Left ventricle myocardium inferior (tissue), 1 donor: ENCODE measurements at regions not wholly inside any gene's neighbourhood (a gene's known extent, or its start where the extent isn't known, plus 50 kb on each side); places are given as distances from the start of the nearest gene placed in this dataset.

Experiments
- DNase-seq: peaks from one replicate; pipeline ENCODE4 v3.0.0-alpha.2; 2020
- H3K27ac ChIP-seq: fragments of 200-600 bp; replicated peaks from 2 replicates; pipeline ENCODE4 v1.8.0; 2021
- H3K27me3 ChIP-seq: fragments of 200-600 bp; 2 replicates; pipeline ENCODE4 v1.8.0; 2021; ENCODE audit warnings: low read depth
- H3K36me3 ChIP-seq: fragments of 200-600 bp; 2 replicates; pipeline ENCODE4 v1.8.0; 2021
- H3K4me1 ChIP-seq: fragments of 200-600 bp; 2 replicates; pipeline ENCODE4 v1.8.0; 2021
- H3K4me3 ChIP-seq: fragments of 200-600 bp; 2 replicates; pipeline ENCODE4 v1.8.0; 2021; ENCODE audit warnings: mild to moderate bottlenecking, moderate library complexity
- H3K9me3 ChIP-seq: fragments of 200-600 bp; replicated peaks from 2 replicates; pipeline ENCODE4 v1.8.0; 2021
- intact Hi-C: fragments of 100-400 bp; cut with micrococcal nuclease; formaldehyde crosslinking; loops from one replicate; pipeline ENCODE4 v1.11.0; 2022
- TF ChIP-seq, protein P1 (sequence below): fragments of 200-600 bp; IDR thresholded peaks from 2 replicates; pipeline ENCODE4 v1.8.0; 2021; ENCODE audit warnings: antibody characterized with exemption, mild to moderate bottlenecking, borderline replicate concordance
- donor health status: DM: no; HTN: yes; CAD: no; lungs with severe emphysema.

DNA sequence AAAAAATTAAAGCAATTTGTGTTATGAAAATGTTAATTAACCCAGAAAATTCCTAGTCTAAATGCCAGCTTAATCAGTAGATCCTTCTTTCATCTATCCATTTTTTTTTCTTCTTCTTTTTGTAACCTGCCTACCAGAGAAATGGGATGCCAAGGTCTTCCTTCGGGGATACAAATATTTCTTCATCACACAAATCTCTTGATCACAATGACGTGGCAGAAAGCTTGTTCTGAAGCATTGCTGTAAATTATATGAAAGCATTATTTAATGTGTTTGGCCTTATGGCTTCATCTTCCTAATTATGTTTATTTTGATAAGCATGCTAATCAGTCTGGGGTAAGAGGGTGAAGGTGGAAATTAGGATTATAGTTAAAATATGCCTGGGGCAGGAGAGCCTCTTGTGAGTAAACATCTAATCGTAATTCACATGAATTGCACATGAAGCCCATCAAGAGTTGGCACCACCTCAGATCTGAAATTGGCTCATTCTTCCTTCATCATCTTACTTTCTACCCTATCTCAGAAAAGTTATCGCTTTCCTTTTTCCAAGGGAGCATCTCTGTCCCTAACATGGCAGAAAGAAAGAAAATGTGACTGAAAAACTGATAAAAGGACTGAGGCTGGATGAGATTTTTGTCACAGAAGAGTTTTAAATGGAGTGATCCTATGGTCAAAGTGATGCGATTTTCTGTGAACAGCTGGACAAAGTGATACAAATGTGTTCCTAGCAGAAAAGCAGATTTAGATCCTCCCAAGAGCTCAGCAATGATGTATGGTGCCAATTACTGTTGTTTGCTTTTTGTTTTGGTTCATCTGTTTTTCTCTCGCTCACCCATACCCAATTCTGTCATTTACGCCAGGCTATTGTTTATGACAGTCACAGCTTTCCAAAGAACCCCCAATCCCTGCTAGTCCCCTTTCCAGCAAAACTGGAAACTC is 76.9 kb upstream of the PMAIP1 start:
- intact Hi-C loops, result loop anchor here (2.0 to 5.0 kb wide), 2 partner anchors 191 to 364 kb away; no protein-coding TSS in a partner anchor

DNA sequence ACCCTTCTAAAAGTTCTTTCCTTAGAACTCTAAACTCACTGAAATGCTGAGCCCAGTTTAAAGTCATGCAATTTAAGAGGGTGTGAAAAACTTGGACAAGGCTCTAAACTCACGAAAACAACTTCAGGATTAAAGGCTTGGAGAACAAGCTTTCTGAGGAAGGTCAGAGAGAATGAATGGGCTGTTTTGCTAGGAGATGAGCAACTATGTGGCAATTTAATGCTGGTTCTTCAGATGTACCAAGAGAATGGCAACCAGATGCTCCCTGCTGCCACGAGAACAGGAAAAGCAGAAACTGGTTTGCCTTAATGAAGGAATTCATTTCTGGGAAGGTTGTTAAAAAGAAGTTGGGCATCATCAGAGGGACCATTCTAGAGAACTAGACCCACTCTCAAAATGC is 77.8 kb upstream of the PMAIP1 start:
- DNase-seq, result no peak
- Histone ChIP-seq H3K36me3 (no peaks in the 10 kb centered on the region), H3K27ac (no peak overlapping the region), H3K27me3 (peaks cover 31% of the 10 kb centered on the region), H3K9me3 (no peaks in the 10 kb centered on the region), H3K4me1 (no peaks in the 10 kb centered on the region), H3K4me3 (no peak overlapping the region)
- TF ChIP-seq, protein P1, sequence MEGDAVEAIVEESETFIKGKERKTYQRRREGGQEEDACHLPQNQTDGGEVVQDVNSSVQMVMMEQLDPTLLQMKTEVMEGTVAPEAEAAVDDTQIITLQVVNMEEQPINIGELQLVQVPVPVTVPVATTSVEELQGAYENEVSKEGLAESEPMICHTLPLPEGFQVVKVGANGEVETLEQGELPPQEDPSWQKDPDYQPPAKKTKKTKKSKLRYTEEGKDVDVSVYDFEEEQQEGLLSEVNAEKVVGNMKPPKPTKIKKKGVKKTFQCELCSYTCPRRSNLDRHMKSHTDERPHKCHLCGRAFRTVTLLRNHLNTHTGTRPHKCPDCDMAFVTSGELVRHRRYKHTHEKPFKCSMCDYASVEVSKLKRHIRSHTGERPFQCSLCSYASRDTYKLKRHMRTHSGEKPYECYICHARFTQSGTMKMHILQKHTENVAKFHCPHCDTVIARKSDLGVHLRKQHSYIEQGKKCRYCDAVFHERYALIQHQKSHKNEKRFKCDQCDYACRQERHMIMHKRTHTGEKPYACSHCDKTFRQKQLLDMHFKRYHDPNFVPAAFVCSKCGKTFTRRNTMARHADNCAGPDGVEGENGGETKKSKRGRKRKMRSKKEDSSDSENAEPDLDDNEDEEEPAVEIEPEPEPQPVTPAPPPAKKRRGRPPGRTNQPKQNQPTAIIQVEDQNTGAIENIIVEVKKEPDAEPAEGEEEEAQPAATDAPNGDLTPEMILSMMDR, result no peak
- intact Hi-C loops, result loop anchor here (2.0 to 5.0 kb wide), 2 partner anchors 190 to 363 kb away; no protein-coding TSS in a partner anchor

More for the DNA sequence above, 76.9 kb upstream of the PMAIP1 start:
- Histone ChIP-seq H3K4me3 (no peak overlapping the region), H3K4me1 (no peaks in the 10 kb centered on the region), H3K9me3 (no peaks in the 10 kb centered on the region), H3K36me3 (no peaks in the 10 kb centered on the region), H3K27me3 (peaks cover 25% of the 10 kb centered on the region), H3K27ac (no peak overlapping the region)
- TF ChIP-seq, protein P1, result no peak
- DNase-seq, result no peak

DNA sequence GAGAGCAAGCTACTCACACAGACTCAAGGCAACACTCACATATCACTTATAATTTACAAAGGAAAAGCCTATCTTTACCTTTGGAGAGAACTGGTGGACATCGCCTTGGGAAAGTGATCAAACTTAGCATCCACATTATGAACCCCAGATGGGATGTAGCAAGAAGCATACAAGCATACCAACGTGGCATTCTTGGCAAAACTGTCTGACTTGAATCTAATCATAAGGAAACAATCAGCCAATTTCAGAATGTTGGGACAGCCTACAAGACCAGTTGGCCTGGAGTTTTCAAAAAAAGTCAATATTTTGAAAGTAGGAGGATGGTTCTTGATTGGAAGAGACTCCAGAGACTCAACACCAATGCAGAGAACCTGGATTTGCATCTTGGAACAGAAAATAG is 79.1 kb upstream of the PMAIP1 start:
- DNase-seq, result no peak
- Histone ChIP-seq H3K9me3 (no peaks in the 10 kb centered on the region), H3K27me3 (peaks cover 31% of the 10 kb centered on the region), H3K4me3 (no peak overlapping the region), H3K36me3 (no peaks in the 10 kb centered on the region), H3K27ac (no peak overlapping the region), H3K4me1 (no peaks in the 10 kb centered on the region)
- intact Hi-C loops, result loop anchor here (5.0 kb wide), 1 partner anchor 188 kb away; no protein-coding TSS in a partner anchor
- TF ChIP-seq, protein P1, result no peak

DNA sequence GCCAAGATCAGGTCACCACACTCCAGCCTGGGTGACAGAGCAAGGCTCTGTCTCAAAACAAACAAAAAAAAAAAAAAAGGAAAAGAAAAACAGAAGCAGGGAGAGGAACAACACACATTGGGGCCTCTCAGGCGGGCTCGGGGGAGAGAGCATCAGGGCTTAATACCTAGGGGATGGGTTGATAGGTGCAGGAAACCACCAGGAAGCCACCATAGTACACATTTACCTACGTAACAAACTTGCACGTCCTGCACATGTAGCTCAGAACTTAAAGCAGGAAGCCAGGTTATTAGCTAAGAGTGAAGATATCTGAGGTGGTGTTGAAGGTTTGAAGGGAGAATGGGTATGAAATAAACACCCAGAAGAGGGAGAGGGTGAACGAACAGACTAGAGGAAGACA is 81.0 kb upstream of the PMAIP1 start:
- no peak for DNase-seq
- intact Hi-C loops, result no loop called here
- peaks cover 33% of the 10 kb centered on the region for H3K27me3 ChIP-seq

DNA sequence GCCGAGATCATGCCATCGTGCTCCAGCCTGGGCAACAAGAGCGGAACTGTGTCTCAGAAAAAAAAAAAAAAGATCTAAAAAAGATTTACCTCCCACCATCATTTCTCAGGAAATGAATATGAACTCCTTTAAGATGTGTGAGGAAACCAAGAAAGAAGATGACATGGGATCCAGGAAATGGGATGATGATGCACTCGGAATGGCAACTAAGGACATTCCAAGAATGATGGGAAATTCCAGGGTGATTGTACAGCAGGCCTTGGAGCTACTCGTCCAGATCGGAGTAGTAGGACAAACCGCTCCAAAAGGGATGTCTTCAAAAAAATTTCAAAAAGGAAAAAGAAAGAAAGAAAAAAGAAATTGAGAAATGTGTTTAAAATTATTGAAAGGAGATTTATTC is 84.9 kb upstream of the PMAIP1 start:
- Histone ChIP-seq H3K9me3 (no peaks in the 10 kb centered on the region), H3K27ac (no peak overlapping the region), H3K36me3 (no peaks in the 10 kb centered on the region), H3K27me3 (peaks cover 39% of the 10 kb centered on the region), H3K4me3 (no peak overlapping the region), H3K4me1 (no peaks in the 10 kb centered on the region)
- intact Hi-C loops, result no loop called here
- DNase-seq, result no peak
- TF ChIP-seq, protein P1, result no peak

More for the DNA sequence above, 81.0 kb upstream of the PMAIP1 start:
- Histone ChIP-seq H3K4me3 (no peak overlapping the region), H3K4me1 (no peaks in the 10 kb centered on the region), H3K9me3 (no peaks in the 10 kb centered on the region), H3K36me3 (no peaks in the 10 kb centered on the region), H3K27ac (no peak overlapping the region)
- TF ChIP-seq, protein P1, result no peak
